HG03025 (cell line): ENCODE measurements at regions not wholly inside any gene's neighbourhood (a gene's known extent, or its start where the extent isn't known, plus 50 kb on each side); places are given as distances from the start of the nearest gene placed in this dataset.

Experiments
- ATAC-seq: cut with Tn5 transposase; IDR thresholded peaks from one replicate; pipeline ENCODE4 v1.9.1; 2021; ENCODE audit warnings: mild to moderate bottlenecking, moderate library complexity; ENCODE audit not compliant: unreplicated experiment, low FRiP score

GRCh38 chr19:28044477-28044876, 1168.5 kb downstream of the UQCRFS1 start:
- no peak for ATAC-seq

GRCh38 chr19:28042516-28042915, 1170.4 kb downstream of the UQCRFS1 start:
- no peak for ATAC-seq

- ATAC-seq, result no peak
Observed at GRCh38 chr19:28039677-28040381, 1173.1 kb downstream of the UQCRFS1 start.

DNA sequence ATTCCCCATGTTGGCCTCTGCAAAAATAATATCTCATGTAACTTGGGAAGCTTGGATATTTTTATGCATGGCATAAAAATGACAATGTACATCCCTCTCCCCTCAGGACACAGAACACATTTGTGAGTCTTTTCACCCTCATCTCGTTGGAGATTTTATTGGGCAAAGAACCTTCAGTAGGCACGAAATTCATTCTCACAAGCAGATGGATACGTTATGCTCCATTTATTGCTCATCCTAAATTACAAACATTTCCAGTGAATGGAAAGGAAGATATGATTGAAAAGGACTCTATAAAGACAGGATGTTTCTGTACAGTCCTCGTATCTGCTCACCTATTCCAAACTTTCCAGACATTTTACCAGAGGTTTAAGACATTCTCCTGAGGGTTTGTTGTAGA, 1175.8 kb downstream of the UQCRFS1 start:
- no peak for ATAC-seq

DNA sequence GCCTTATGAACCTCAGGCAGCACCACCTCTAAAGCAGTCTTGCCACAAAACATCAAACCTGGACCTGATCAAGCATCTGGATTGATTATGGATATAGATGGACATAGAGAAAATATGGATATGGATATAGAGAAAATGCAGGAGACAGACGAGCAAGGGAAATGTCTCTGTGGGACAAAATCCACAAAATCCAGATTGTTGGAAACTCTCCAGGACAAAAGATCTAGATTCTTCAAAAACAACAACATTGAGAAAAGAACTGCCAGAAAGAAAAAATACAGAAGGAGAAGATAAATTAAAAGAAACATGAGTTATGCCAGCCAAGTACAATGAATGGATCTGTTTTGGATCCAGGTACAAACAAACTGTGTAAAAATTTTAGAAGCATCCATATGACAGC, 1176.5 kb downstream of the UQCRFS1 start:
- ATAC-seq, result no peak

- ATAC-seq, result no peak
Observed at GRCh38 chr19:28034936-28035335, 1178.0 kb downstream of the UQCRFS1 start.

DNA sequence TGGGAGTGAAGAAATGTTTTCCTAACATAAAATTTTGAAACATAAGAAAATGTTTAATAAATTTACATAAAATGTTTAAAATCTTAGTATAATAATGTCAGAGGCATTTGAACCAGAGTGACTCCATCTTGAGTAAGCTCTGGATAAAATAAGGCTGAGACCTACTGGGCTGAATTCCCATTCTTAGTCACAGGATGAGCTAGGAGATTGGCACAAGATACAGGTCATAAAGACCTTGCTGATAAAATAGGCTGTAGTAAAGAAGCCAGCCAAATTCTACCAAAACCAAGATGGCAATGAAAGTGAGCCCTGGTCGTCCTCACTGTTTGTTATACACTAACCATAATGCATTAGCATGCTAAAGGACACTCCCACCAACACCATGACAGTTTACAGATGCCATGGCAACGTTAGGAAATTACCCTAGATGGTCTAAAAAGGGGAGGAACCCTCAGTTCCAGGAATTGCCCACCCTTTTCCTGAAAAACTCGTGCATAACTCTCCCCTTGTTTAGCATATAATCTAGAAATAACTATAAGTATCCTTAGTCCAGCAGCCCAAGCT, 1184.0 kb downstream of the UQCRFS1 start:
- ATAC-seq, result no peak

GRCh38 chr19:28027116-28027515, 1185.8 kb downstream of the UQCRFS1 start:
- no peak for ATAC-seq

DNA sequence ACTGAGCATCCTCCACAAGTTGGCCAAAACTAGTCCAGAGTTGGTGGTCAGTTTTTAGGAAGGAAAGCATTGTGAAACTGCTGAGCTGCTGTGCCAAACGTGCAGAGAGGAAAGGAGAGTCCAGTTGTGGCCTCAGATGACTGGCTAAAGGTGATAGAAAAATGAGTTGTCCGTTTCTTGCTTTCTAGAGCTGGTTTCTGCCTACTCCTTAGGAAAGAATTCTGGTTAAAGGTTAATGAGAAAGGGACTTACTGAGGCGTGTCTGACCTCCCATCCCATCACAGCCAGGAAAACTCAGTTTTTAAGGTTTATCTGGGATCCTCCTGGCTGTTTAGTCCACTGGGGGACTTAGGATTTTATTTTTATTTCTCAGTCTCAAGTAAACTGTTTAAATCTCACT, 1186.3 kb downstream of the UQCRFS1 start:
- no peak for ATAC-seq

DNA sequence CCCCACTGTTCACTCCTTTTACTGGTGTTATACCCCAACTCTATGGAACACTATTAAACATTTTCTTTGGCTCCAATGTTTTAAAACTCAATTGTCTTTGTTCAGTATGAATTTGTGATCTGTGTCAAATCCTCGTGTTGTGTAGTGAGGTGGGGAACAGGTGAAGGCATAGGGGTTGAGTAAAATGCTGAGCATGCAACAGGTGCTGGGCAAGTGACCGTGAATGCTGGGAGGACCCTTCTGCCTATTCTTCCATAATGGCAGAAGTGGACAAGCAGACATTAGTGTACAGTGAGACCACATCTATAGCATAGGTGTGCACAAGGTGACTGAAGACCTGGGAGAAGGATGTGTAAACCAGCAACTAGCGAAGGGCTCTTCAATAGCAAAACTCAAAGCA, 1188.0 kb downstream of the UQCRFS1 start:
- ATAC-seq, result no peak

- no peak for ATAC-seq
Observed at GRCh38 chr19:28023064-28023463, 1189.9 kb downstream of the UQCRFS1 start.

- ATAC-seq, result no peak
Observed at GRCh38 chr19:28022506-28022905, 1190.4 kb downstream of the UQCRFS1 start.

DNA sequence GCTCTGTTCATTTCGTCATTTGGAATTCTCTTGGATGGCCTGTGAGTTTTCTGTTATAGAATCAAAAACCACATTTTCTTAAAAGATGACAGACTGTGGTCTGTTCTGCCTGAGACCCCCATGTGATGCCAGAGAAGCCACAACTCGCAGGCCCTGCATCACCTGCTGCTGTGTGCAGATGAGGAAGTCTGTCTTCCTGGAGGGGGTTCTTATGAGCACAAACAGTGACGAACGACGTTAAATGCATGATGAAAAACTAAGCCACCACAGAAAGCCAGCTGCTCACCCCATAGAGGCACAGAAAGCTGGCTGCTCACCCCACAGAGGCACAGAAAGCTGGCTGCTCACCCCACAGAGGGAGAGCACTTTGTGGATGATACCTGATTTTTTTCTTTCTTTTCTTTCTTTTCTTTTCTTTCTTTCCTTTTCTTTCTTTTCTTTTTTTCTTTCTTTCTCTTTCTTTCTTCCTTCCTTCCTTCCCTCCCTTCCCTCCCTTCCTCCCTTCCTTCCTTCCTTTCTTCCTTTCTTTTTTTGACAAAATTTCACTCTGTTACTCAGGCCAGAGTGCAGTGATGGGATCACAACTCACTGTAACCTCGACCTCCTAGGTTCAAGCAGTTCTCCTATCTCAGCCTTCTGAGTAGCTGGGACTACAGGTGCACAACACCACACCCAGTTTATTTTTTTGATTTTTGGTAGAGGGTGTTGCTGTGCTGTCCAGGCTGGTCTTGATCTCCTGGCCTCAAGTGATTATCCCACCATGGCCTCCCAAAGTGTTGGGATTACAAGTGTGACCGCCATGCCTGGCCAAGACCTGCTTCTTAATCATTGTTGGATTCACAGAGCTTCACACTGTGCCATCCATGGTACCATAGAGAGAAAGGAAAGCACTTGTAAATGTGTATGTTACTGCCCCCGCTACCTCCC, 1191.4 kb downstream of the UQCRFS1 start:
- no peak for ATAC-seq

- ATAC-seq, result no peak
Observed at GRCh38 chr19:28020619-28021258, 1192.2 kb downstream of the UQCRFS1 start.

GRCh38 chr19:28019901-28020300, 1193.0 kb downstream of the UQCRFS1 start:
- no peak for ATAC-seq

- ATAC-seq, result no peak
Observed at GRCh38 chr19:28019371-28019770, 1193.6 kb downstream of the UQCRFS1 start.

DNA sequence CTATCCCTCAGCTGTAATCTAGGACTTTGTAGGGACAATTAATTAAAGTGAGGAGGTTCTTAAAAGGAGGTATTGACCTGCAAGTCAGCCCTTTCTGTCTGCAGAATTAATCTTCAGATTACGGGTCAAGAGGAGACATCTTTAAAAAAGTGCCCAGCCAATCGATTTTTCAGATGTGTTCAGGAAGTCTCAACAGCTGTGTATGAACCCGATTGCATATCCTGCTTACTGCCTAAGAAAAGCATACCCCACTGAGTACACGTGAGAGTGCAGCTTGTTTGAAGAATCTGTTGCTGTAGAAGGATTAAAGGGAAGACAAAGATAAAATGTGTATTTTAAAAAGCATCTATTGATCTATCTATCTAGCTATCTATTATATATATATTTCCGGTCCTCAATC, 1194.5 kb downstream of the UQCRFS1 start:
- no peak for ATAC-seq

DNA sequence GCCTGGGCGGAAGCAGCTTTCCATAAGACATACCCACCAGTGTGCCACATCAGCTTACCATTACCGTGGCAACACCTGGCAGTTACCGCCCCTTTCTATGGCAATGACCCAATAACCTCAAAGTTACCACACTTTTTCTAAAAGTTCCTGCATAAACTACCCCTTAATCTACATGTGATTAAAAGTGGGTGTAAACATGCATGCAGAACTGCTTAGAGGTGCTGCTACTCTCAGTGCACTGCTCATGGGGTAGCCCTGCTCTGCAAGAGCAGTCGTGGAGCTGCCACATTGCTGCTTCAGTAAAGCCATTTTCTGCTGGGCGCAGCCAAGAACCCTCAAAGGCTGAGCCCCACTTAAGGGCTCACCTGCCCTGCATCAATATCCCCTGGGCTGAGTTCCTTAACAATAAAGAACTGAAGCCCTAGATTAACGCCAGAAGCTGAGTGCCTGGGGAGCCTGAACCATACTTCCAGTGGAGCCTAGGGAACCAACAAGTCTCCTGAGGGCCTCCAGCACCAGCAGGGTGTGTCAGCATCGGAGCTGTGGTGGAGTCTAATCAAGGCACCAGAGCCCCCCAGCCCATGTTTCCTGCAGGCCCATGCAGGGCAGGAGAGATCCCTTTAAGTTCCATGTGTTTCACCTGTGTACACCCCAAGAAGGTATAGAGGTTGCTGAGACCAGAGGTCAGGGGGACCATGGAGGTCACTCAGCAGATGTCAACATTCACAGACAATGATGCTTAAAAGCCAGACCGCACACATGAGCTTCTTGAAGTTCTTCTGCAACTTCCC, 1198.1 kb downstream of the UQCRFS1 start:
- ATAC-seq, result no peak

DNA sequence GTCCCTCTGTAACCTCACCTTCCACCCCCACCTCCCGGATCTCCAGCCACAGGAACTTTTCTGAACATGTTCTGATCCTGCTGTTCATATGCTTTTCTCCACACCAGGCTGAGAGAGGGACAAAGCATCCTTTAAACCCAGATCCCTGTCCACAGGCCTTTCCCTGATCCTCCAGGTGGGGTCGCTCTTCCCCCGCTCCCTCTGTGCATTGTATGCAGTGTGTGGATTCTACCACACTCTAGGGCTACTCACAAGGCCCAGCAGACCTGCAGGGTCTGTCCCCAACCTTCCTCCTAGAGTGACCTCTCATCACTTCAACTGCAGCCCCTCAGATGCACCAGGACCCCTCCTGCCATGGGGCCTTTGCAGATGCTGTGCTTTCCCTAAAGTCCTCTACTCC, 1200.6 kb downstream of the UQCRFS1 start:
- ATAC-seq, result no peak

DNA sequence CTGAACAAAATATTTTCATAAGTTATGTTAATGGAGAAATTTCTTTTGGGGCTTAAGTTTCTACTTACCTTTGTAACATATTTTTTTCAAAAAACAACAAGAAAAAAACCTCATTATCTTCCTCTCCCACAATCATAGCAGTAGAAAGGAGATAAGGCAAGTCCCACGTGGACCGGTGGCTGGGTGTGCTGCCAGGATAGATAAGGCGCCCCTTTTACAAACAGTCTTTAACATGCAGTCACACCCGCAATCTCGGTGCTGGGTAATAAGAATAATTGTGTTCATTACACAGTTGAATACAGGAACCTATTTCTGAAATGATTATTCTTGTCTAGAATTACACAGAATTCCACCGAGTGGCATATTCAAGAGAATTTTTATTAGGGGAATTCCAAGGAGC, 1202.3 kb downstream of the UQCRFS1 start:
- no peak for ATAC-seq
